SK-N-MC (cell line): ENCODE measurements at regions not wholly inside any gene's neighbourhood (a gene's known extent, or its start where the extent isn't known, plus 50 kb on each side); places are given as distances from the start of the nearest gene placed in this dataset.

Experiments used
- EZH2 ChIP-seq: fragments of 200-600 bp; sonication (generic); IDR thresholded peaks from one replicate; pipeline ENCODE4 v1.6.1; 2017; ENCODE audit warnings: antibody characterized with exemption
- POLR2AphosphoS5 ChIP-seq: IDR thresholded peaks from 2 replicates; pipeline ENCODE4 v1.6.1; 2012; ENCODE audit warnings: mild to moderate bottlenecking, low read depth, low read length, borderline replicate concordance

- TF ChIP-seq EZH2 (no peak), POLR2AphosphoS5 (no peak)
Observed at GRCh38 chr6:126419901-126420300, 80.0 kb downstream of the CENPW start.
